Aorta (tissue), 5 donors: ENCODE measurements at regions not wholly inside any gene's neighbourhood (a gene's known extent, or its start where the extent isn't known, plus 50 kb on each side); places are given as distances from the start of the nearest gene placed in this dataset.

Experiments
- ATAC-seq: fragments of 200-7000 bp; cut with Tn5 transposase; one replicate; pipeline ENCODE4 v1.9.1; 2022; ENCODE audit warnings: moderate library complexity; ENCODE audit not compliant: low FRiP score
- DNase-seq, 2 donors: peaks; one replicate each; pipeline ENCODE4 v3.0.0-alpha.2; 2020
- H3K27ac ChIP-seq, 2 donors: one replicate each; pipeline ENCODE4 v1.5.1; 2013; ENCODE audit warnings: low read length in 2 of 2, mild to moderate bottlenecking in 2 of 2, moderate library complexity in 2 of 2, control low read depth in 1 of 2, inconsistent platforms in 1 of 2, low read depth in 1 of 2
- H3K27me3 ChIP-seq, 2 donors: one replicate each; pipeline ENCODE4 v1.6.1; 2013; ENCODE audit warnings: control low read depth in 1 of 2, low read length in 1 of 2, mild to moderate bottlenecking in 1 of 2, moderate library complexity in 1 of 2; ENCODE audit not compliant: insufficient read depth in 2 of 2, control insufficient read depth in 1 of 2
- H3K36me3 ChIP-seq, 2 donors: one replicate each; pipeline ENCODE4 v1.6.1; 2013; ENCODE audit warnings: control low read depth in 1 of 2, low read length in 1 of 2, mild to moderate bottlenecking in 1 of 2; ENCODE audit not compliant: insufficient read depth in 2 of 2, control insufficient read depth in 1 of 2
- H3K4me1 ChIP-seq, 2 donors: one replicate each; pipeline ENCODE4 v1.6.1; 2013; ENCODE audit warnings: low read length in 2 of 2, control low read depth in 1 of 2, mild to moderate bottlenecking in 1 of 2, moderate library complexity in 1 of 2; ENCODE audit not compliant: insufficient read depth in 2 of 2, control insufficient read depth in 1 of 2
- H3K4me3 ChIP-seq, 2 donors: one replicate each; pipeline ENCODE4 v1.5.1; 2013; ENCODE audit warnings: low read length in 2 of 2, control low read depth in 1 of 2, mild to moderate bottlenecking in 1 of 2
- H3K9me3 ChIP-seq: one replicate; pipeline ENCODE4 v1.6.1; 2013; ENCODE audit warnings: mild to moderate bottlenecking, low read length; ENCODE audit not compliant: control insufficient read depth
- WGBS, 2 donors: extraction: QIAGEN DNeasy Blood & Tissue Kit; methylation state at CpG; one replicate each; pipeline ENCODE4 v1.1.7; 2013; 5-methylcytosine and 5-hydroxymethylcytosine counted together
- intact Hi-C, 2 donors: fragments of 100-400 bp; cut with DNase I; formaldehyde crosslinking; loops; one replicate each; pipeline versions ENCODE4 v1.14.2 to v1.15.0; 2022
- donor health status: healthy with polysubstance abuse.
- donor health status: Bipolar disorder and iron deficiency.
- donor health status: DM: no; HTN: no; CAD: no.
- donor health status: DM: no; HTN: no; CAD: no.
- donor health status: DM: yes; HTN: yes; CAD: no.

DNA sequence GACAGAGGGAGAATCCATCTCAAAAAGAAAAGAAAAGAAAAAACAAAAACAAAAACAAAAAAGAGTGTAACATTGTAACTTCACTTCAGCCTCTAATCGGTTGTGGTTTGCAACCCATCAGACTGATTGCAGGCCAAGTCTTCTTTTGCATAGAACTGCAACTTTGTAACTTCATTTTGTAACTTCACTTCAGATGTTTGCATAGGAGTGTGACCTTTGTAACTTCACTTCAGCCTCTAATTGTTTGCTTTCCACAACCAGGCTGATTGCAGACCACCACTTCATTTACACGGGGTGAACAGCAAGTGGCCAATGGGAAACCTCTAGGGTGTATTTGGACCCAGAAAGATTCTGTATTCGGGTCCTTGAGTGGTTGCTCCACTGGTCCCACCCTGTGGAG, 79.1 kb upstream of the CHMP2B start:
- intact Hi-C loops, result no loop called here
- no peak overlapping the region for H3K4me3 ChIP-seq
- no peaks in the 10 kb centered on the region for H3K27me3 ChIP-seq
- H3K4me1 ChIP-seq, result no peaks in the 10 kb centered on the region
- no peak overlapping the region for H3K27ac ChIP-seq
- ATAC-seq, result no peak
- DNase-seq, result no peak
- peaks cover 2% of the 10 kb centered on the region for H3K9me3 ChIP-seq
- no peaks in the 10 kb centered on the region for H3K36me3 ChIP-seq
- 79 to 87% methylated on average over 3 of the region's 3 CpGs for WGBS, 2 donors

DNA sequence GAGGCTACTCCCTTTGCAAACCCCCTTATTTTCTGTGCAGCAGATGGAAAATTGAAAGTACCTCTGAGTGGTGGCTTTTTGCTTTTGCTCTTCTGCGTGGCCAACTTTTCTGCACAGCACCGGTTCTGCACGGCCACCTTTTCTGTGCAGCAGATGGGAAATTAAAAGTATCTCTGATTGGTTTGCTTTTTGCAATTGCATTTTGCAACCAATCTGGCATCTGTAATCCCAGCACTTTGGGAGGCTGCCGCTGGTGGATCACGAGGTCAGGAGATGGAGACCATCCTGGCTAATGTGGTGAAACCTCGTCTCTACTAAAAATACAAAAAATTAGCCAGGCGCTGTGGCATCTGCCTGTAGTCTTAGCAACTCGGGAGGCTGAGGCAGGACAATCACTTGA, 79.5 kb upstream of the CHMP2B start:
- Histone ChIP-seq H3K27me3 (no peaks in the 10 kb centered on the region), H3K27ac (no peak overlapping the region), H3K4me1 (no peaks in the 10 kb centered on the region), H3K36me3 (no peaks in the 10 kb centered on the region), H3K9me3 (peaks cover 2% of the 10 kb centered on the region), H3K4me3 (no peak overlapping the region)
- 88 to 89% methylated on average over 8 of the region's 8 CpGs for WGBS, 2 donors
- intact Hi-C loops, result no loop called here
- no peak for ATAC-seq
- no peak for DNase-seq

DNA sequence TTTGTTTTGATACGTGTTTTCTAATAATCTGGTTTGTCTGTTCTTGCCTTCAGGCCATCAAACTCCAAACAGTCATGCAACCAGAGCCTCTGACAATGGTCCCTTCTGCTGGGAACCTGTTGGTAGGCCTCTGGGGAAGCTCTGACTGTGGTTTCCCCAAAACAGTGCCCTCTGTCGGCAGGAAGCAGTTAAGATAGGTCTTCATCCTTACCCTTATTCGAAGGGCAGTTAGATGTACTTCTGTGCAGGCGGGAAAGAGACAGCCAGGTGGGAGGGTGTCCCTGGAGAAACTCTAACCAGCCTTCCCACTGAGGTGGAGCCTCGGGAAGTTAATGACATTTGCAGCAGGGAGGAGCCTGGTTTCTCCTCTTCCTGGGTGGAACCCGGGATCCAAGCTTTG, 81.6 kb upstream of the CHMP2B start:
- ATAC-seq (no peak), DNase-seq (no peak)
- Histone ChIP-seq H3K4me3 (no peak overlapping the region), H3K4me1 (no peaks in the 10 kb centered on the region), H3K27me3 (no peaks in the 10 kb centered on the region), H3K9me3 (peaks cover 2% of the 10 kb centered on the region), H3K36me3 (no peaks in the 10 kb centered on the region), H3K27ac (no peak overlapping the region)
- intact Hi-C loops, result no loop called here
- 57 to 69% methylated on average over 6 of the region's 6 CpGs for WGBS, 2 donors

DNA sequence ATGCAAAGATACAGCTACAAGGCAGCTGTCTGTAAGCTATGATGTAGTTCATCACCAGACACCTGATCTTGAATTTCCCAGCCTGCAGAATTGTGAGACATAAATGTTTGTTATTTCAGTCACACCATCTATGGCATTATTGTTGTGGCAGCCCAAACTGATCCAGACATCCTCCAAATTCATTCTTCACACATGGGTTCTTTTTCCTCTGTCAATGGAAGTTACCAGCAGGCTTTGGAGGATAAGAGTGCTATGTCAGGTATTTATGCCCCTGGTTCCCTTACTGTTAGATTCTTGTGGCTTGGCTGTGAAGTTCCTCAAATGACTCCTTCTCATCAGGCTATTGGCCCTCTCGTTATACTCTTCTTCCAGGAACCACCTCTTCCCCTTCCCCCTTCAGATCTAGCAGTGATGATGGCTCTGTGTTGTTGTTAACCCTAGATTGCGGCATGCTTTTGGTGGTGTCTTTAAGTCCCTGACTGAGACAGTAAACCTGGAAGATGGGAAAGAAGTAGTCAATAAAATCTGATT, 91.0 kb upstream of the CHMP2B start:
- ATAC-seq (no peak), DNase-seq (no peak)
- Histone ChIP-seq H3K27me3 (no peaks in the 10 kb centered on the region), H3K9me3 (no peaks in the 10 kb centered on the region), H3K4me1 (no peaks in the 10 kb centered on the region), H3K27ac (no peak overlapping the region), H3K36me3 (no peaks in the 10 kb centered on the region), H3K4me3 (no peak overlapping the region)
- 80 to 85% methylated on average over 2 of the region's 2 CpGs for WGBS, 2 donors
- intact Hi-C loops, result no loop called here

DNA sequence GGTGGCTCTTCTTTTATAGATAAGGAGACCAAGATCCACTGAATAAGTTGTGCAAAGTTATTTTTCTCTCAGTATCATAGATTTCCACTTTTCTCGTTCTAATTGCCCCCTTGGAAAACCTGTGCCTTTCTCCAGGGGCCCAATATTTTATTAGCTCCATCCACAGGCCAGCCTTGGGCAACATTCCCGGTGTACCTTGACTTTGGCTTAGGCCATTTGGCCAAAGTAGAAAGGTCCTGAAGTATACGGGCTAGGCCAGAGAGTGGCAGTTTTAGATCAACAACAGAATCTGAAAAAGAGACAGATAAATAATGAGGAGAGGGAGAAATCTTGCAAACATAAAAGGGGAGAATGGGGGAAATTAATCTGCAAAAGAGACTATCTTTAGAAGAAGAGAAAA, 91.7 kb upstream of the CHMP2B start:
- ATAC-seq (no peak), DNase-seq (no peak)
- Histone ChIP-seq H3K36me3 (no peaks in the 10 kb centered on the region), H3K27ac (no peak overlapping the region), H3K9me3 (no peaks in the 10 kb centered on the region), H3K27me3 (no peaks in the 10 kb centered on the region), H3K4me3 (no peak overlapping the region), H3K4me1 (no peaks in the 10 kb centered on the region)
- WGBS, 2 donors, result 76 to 79% methylated on average over 3 of the region's 3 CpGs
- intact Hi-C loops, result no loop called here

DNA sequence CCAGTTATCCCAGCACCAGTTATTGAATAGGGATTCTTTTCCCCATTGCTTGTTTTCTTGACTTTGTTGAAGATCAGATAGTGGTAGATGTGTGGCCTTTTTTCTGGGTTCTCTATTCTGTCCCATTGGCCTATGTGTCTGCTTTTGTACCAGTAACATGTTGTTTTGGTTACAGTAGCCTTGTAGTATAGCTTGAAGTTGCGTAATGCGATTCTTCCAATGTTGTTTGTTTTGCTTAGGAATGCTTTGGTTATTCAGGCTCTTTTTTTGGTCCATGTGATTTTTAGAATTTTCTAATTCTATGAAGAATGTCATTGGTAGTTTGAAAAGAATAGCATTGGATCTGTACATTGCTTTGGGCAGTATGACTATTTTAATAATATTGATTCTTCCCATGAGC, 94.3 kb upstream of the CHMP2B start:
- Histone ChIP-seq H3K4me3 (no peak overlapping the region), H3K9me3 (no peaks in the 10 kb centered on the region), H3K27ac (no peak overlapping the region), H3K36me3 (no peaks in the 10 kb centered on the region), H3K27me3 (no peaks in the 10 kb centered on the region), H3K4me1 (no peaks in the 10 kb centered on the region)
- DNase-seq, result no peak
- 95 to 96% methylated on average over 2 of the region's 2 CpGs for WGBS, 2 donors
- intact Hi-C loops, result no loop called here
- ATAC-seq, result no peak

DNA sequence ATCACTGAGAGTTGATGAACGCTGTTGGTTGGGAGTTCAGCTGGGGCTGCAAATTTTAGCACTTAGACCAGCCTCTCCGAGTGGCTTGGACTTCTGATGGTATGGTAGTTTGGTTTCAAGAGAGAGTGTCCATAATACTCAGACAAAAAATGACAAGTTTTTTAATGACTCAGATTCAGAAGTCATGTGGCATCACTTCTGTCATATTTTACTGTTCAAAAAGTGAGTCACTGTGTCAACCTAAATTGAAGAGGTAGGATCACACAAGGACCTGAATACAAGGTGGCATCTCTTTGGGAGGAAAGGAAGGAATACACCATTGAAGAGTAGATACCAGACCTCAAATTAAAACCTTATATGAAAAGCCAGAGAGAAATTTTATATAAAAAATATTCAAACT, 99.1 kb upstream of the CHMP2B start:
- intact Hi-C loops, result no loop called here
- Histone ChIP-seq H3K4me3 (no peak overlapping the region), H3K9me3 (no peaks in the 10 kb centered on the region), H3K4me1 (no peaks in the 10 kb centered on the region), H3K36me3 (no peaks in the 10 kb centered on the region), H3K27ac (no peak overlapping the region), H3K27me3 (no peaks in the 10 kb centered on the region)
- no peak for DNase-seq
- 96 to 100% methylated on average over 2 of the region's 2 CpGs for WGBS, 2 donors
- ATAC-seq, result no peak

DNA sequence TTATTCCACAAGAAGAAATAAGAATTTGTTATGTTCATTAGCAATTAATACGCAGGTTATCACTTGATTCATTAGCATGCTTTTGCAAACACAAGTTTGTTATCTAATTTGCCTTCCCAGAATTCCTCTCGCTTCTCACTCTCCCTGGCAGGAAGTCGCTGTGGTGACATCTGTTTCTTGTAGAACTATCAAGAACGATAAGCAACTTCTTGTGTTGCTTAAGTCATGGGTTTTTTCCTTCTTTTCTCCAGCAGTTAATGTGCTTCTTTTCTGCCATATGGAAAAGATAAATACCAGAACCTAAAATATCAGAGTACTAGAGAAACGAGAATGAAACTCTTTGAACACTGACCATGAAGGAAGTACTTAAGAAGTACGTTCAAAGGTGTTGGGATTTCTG, 99.8 kb upstream of the CHMP2B start:
- DNase-seq (no peak), ATAC-seq (no peak)
- no peak overlapping the region for H3K27ac ChIP-seq
- no peaks in the 10 kb centered on the region for H3K9me3 ChIP-seq
- H3K4me3 ChIP-seq, result no peak overlapping the region
- WGBS, 2 donors, result 46 to 56% methylated on average over 6 of the region's 6 CpGs
- H3K4me1 ChIP-seq, result no peaks in the 10 kb centered on the region
- H3K27me3 ChIP-seq, result no peaks in the 10 kb centered on the region
- no peaks in the 10 kb centered on the region for H3K36me3 ChIP-seq
- intact Hi-C loops, result no loop called here

DNA sequence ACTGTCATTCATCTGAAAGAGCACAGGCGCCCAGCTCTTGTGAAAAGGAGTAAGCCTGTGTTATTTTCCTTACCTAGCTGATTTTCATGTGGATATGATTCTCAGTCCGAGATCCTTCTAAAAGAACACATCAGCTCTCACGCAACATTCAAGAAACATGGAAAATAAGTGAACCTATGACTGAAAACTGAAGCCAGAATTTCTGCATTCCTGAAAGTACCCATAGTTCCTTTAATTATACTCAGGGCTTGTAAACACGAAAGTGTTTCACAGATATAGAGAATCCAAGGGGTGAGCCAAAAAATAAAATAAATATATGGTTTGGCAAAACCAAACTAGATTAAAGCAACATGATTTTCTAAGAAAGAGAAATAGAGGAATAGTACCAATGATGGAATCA, 100.8 kb upstream of the CHMP2B start:
- Histone ChIP-seq H3K4me3 (no peak overlapping the region), H3K27ac (no peak overlapping the region), H3K9me3 (no peaks in the 10 kb centered on the region), H3K4me1 (no peaks in the 10 kb centered on the region), H3K36me3 (no peaks in the 10 kb centered on the region), H3K27me3 (no peaks in the 10 kb centered on the region)
- 19 to 24% methylated on average over 4 of the region's 4 CpGs for WGBS, 2 donors
- intact Hi-C loops, result no loop called here
- no peak for ATAC-seq
- DNase-seq, result no peak
